GM23338 (cell line): ENCODE measurements at regions not wholly inside any gene's neighbourhood (a gene's known extent, or its start where the extent isn't known, plus 50 kb on each side); places are given as distances from the start of the nearest gene placed in this dataset.

Experiments
- ATAC-seq: fragments of 200-7000 bp; cut with Tn5 transposase; 3 replicates; pipeline ENCODE4 v1.9.1; 2020
- DNase-seq: peaks from one replicate; pipeline ENCODE4 v3.0.0-alpha.2; 2015; ENCODE audit warnings: low spot score
- H2AFZ ChIP-seq: fragments of 200-600 bp; sonication (generic); 2 replicates; pipeline ENCODE4 v1.8.0; 2016; ENCODE audit warnings: antibody characterized with exemption, mild to moderate bottlenecking, moderate library complexity
- H3F3A ChIP-seq: fragments of 200-600 bp; sonication (generic); replicated peaks from 2 replicates; pipeline ENCODE4 v1.8.0; 2017; ENCODE audit warnings: antibody characterized with exemption, mixed run types, low read depth
- H3K27ac ChIP-seq: fragments of 200-600 bp; sonication (generic); 2 replicates; pipeline ENCODE4 v1.6.1; 2016; ENCODE audit warnings: low read depth
- H3K27me3 ChIP-seq: fragments of 200-600 bp; sonication (generic); 2 replicates; pipeline ENCODE4 v1.8.0; 2016; ENCODE audit warnings: mild to moderate bottlenecking, mixed run types, moderate library complexity; ENCODE audit not compliant: insufficient read depth
- H3K36me3 ChIP-seq: fragments of 200-600 bp; sonication (generic); 2 replicates; pipeline ENCODE4 v1.8.0; 2016; ENCODE audit warnings: mild to moderate bottlenecking; ENCODE audit not compliant: insufficient read depth
- H3K4me1 ChIP-seq: fragments of 200-600 bp; sonication (generic); 2 replicates; pipeline ENCODE4 v1.8.0; 2016; ENCODE audit warnings: mild to moderate bottlenecking, moderate library complexity; ENCODE audit not compliant: insufficient read depth
- H3K4me2 ChIP-seq: fragments of 200-600 bp; sonication (generic); 2 replicates; pipeline ENCODE4 v1.7.1; 2017; ENCODE audit warnings: mixed run types
- H3K4me3 ChIP-seq: fragments of 200-600 bp; sonication (generic); 2 replicates; pipeline ENCODE4 v1.6.1; 2016; ENCODE audit warnings: mixed run types
- H3K79me2 ChIP-seq: fragments of 200-600 bp; sonication (generic); replicated peaks from 2 replicates; pipeline ENCODE4 v1.8.0; 2017; ENCODE audit warnings: mild to moderate bottlenecking; ENCODE audit not compliant: insufficient read depth
- H3K9me2 ChIP-seq: fragments of 200-600 bp; sonication (generic); 2 replicates; pipeline ENCODE4 v1.8.0; 2017; ENCODE audit not compliant: insufficient read depth
- H4K20me1 ChIP-seq: fragments of 200-600 bp; sonication (generic); replicated peaks from 2 replicates; pipeline ENCODE4 v1.8.0; 2017; ENCODE audit warnings: mild to moderate bottlenecking; ENCODE audit not compliant: insufficient read depth
- H3K27ac Mint-ChIP-seq: 2 replicates; pipeline ENCODE4 v1.8.0; 2020; ENCODE audit warnings: inconsistent platforms, mild to moderate bottlenecking, moderate library complexity, mixed read lengths
- H3K27me3 Mint-ChIP-seq: 3 replicates; pipeline ENCODE4 v1.8.0; 2022; ENCODE audit warnings: low read depth, mild to moderate bottlenecking, moderate library complexity, mixed read lengths, inconsistent platforms; ENCODE audit not compliant: insufficient read depth, poor library complexity
- H3K36me3 Mint-ChIP-seq: 3 replicates; pipeline ENCODE4 v1.8.0; 2021; ENCODE audit warnings: low read depth, mild to moderate bottlenecking, inconsistent platforms, moderate library complexity, mixed read lengths
- H3K4me1 Mint-ChIP-seq: 3 replicates; pipeline ENCODE4 v1.8.0; 2020; ENCODE audit warnings: mild to moderate bottlenecking, inconsistent platforms, mixed read lengths
- H3K4me3 Mint-ChIP-seq: 3 replicates; pipeline ENCODE4 v1.8.0; 2021; ENCODE audit warnings: moderate library complexity, mild to moderate bottlenecking, inconsistent platforms, mixed read lengths
- H3K9me3 Mint-ChIP-seq: 3 replicates; pipeline ENCODE4 v1.8.0; 2020; ENCODE audit warnings: moderate library complexity, mild to moderate bottlenecking, inconsistent platforms, mixed read lengths
- CREB1 ChIP-seq: fragments of 250-450 bp; sonication (Bioruptor Pico); IDR thresholded peaks from 2 replicates; pipeline ENCODE4 v1.5.0; 2020; ENCODE audit warnings: low read depth, mild to moderate bottlenecking, moderate library complexity
- CTCF ChIP-seq, 2 experiments: fragments of 200-600 bp in 1 of 2; sonication (generic) in 1 of 2; conservative IDR thresholded peaks; 2 replicates each; pipeline versions ENCODE4 v1.5.1 to v1.6.1; 2016 to 2017; ENCODE audit warnings: antibody characterized with exemption in 2 of 2, low read depth in 2 of 2, mild to moderate bottlenecking in 2 of 2, moderate library complexity in 1 of 2
- ETS1 ChIP-seq: IDR thresholded peaks from 2 replicates; pipeline ENCODE4 v1.6.1; 2016; ENCODE audit warnings: antibody characterized with exemption
- EZH2 ChIP-seq: fragments of 200-600 bp; sonication (generic); IDR thresholded peaks from one replicate; pipeline ENCODE4 v1.8.0; 2017; ENCODE audit warnings: antibody characterized with exemption, mild to moderate bottlenecking, low read depth; ENCODE audit not compliant: unreplicated experiment
- EZH2phosphoT487 ChIP-seq: fragments of 200-600 bp; sonication (generic); IDR thresholded peaks from one replicate; pipeline ENCODE4 v1.8.1; 2018; ENCODE audit warnings: antibody characterized with exemption; ENCODE audit not compliant: unreplicated experiment
- JUNB ChIP-seq: IDR thresholded peaks from one replicate; pipeline ENCODE4 v1.6.1; 2016; ENCODE audit warnings: antibody characterized with exemption; ENCODE audit not compliant: unreplicated experiment
- NANOG ChIP-seq: IDR thresholded peaks from 2 replicates; pipeline ENCODE4 v1.6.1; 2016; ENCODE audit warnings: antibody characterized with exemption, borderline replicate concordance
- POLR2AphosphoS5 ChIP-seq: IDR thresholded peaks from 2 replicates; pipeline ENCODE4 v1.6.1; 2016; ENCODE audit warnings: antibody characterized with exemption, low read depth
- REST ChIP-seq: IDR thresholded peaks from one replicate; pipeline ENCODE4 v1.6.1; 2018; ENCODE audit warnings: antibody characterized with exemption; ENCODE audit not compliant: unreplicated experiment
- STAT1 ChIP-seq: IDR thresholded peaks from one replicate; pipeline ENCODE4 v1.6.1; 2016; ENCODE audit warnings: antibody characterized with exemption; ENCODE audit not compliant: unreplicated experiment
- ZNF114 ChIP-seq: fragments of 250-450 bp; sonication (Bioruptor Pico); IDR thresholded peaks from 2 replicates; pipeline ENCODE4 v1.5.0; 2020; ENCODE audit warnings: mild to moderate bottlenecking, moderate library complexity
- ZNF331 ChIP-seq: fragments of 250-450 bp; sonication (Bioruptor Pico); IDR thresholded peaks from 2 replicates; pipeline ENCODE4 v1.5.0; 2020; ENCODE audit warnings: low read depth, mild to moderate bottlenecking, moderate library complexity
- ZNF462 ChIP-seq: fragments of 250-450 bp; sonication (Bioruptor Pico); IDR thresholded peaks from 2 replicates; pipeline ENCODE4 v1.5.0; 2020; ENCODE audit warnings: mild to moderate bottlenecking, moderate library complexity

- H3F3A ChIP-seq = 0 out of 2 replicates have a peak, but pooled peaks cover 3% of the 10 kb centered on the region
- no peaks in the 10 kb centered on the region for H3K36me3 ChIP-seq
- no peak overlapping the region for H2AFZ ChIP-seq
- Mint-ChIP-seq H3K4me3 (no peak overlapping the region), H3K36me3 (no peaks in the 10 kb centered on the region), H3K27ac (no peak overlapping the region), H3K9me3 (no peaks in the 10 kb centered on the region), H3K27me3 (peaks cover 9% of the 10 kb centered on the region), H3K4me1 (peaks cover 34% of the 10 kb centered on the region)
- no peaks in the 10 kb centered on the region for H3K9me2 ChIP-seq
- DNase-seq = no peak
- no peak overlapping the region for H3K27ac ChIP-seq
- TF ChIP-seq CREB1 (CRISPR knock-in tag) = no peak
- TF ChIP-seq ZNF114 (CRISPR knock-in tag) = no peak
- no peak for TF ChIP-seq POLR2AphosphoS5
- TF ChIP-seq REST = no peak
- TF ChIP-seq STAT1 = no peak
- no peak for TF ChIP-seq NANOG
- TF ChIP-seq ZNF462 (CRISPR knock-in tag) = no peak
- no peak for TF ChIP-seq EZH2
- no peak for TF ChIP-seq EZH2phosphoT487
- TF ChIP-seq CTCF (conservative IDR thresholded peaks at IDR 0.05; ENCODE audit: low read depth in 2 of 2) = no peak
- TF ChIP-seq ETS1 = no peak
- TF ChIP-seq JUNB = no peak
- no peak for TF ChIP-seq ZNF331 (CRISPR knock-in tag)
- 0 out of 2 replicates have a peak, but pooled peaks cover 6% of the 10 kb centered on the region for H3K27me3 ChIP-seq
- no peak overlapping the region for H3K4me2 ChIP-seq
- H3K4me3 ChIP-seq = no peak overlapping the region
- no peaks in the 10 kb centered on the region for H3K79me2 ChIP-seq
- H3K4me1 ChIP-seq = peaks cover 23% of the 10 kb centered on the region
- H4K20me1 ChIP-seq = no peaks in the 10 kb centered on the region
- no peak for ATAC-seq
Observed at GRCh38 chr7:27031289-27032172, 64.3 kb downstream of the HOXA1 start.
